Uterus (tissue), 3 donors: ENCODE measurements at regions not wholly inside any gene's neighbourhood (a gene's known extent, or its start where the extent isn't known, plus 50 kb on each side); places are given as distances from the start of the nearest gene placed in this dataset.

Experiments used
- DNase-seq, 2 donors: peaks; one replicate each; pipeline ENCODE4 v3.0.0-alpha.2; 2019 to 2020
- H3K27ac ChIP-seq, 2 donors: fragments of 200-600 bp; sonication (generic); 1 replicate in 1 of 2; 2 replicates in 1 of 2; pipeline ENCODE4 v1.5.1; 2016 to 2018
- H3K27me3 ChIP-seq, 2 donors: fragments of 200-600 bp; sonication (generic); one replicate each; pipeline ENCODE4 v1.5.1; 2018 to 2019; ENCODE audit warnings: control low read depth in 1 of 2
- H3K36me3 ChIP-seq, 2 donors: fragments of 200-600 bp; sonication (generic); one replicate each; pipeline ENCODE4 v1.5.1; 2019; ENCODE audit warnings: control low read depth in 1 of 2
- H3K4me1 ChIP-seq, 2 donors: fragments of 200-600 bp; sonication (generic); one replicate each; pipeline ENCODE4 v1.5.1; 2018 to 2019; ENCODE audit warnings: control low read depth in 1 of 2
- H3K4me3 ChIP-seq, 2 donors: fragments of 200-600 bp; sonication (generic); 1 replicate in 1 of 2; 2 replicates in 1 of 2; pipeline ENCODE4 v1.5.1; 2018 to 2019; ENCODE audit warnings: mild to moderate bottlenecking in 1 of 2
- H3K9me3 ChIP-seq, 2 donors: fragments of 200-600 bp; sonication (generic); one replicate each; pipeline ENCODE4 v1.5.1; 2019; ENCODE audit warnings: control low read depth in 1 of 2
- POLR2A ChIP-seq, 2 donors: fragments of 450-650 bp; IDR thresholded peaks; one replicate each; pipeline ENCODE4 v1.6.1; 2016; ENCODE audit warnings: antibody characterized with exemption in 2 of 2, mild to moderate bottlenecking in 1 of 2, moderate library complexity in 1 of 2
- intact Hi-C: fragments of 100-400 bp; cut with DNase I; formaldehyde crosslinking; loops from one replicate; pipeline ENCODE4 v1.15.1; 2023; ENCODE audit warnings: low total_unique reads
- TF ChIP-seq, protein P1 (sequence below), 4 experiments: fragments of 200-600 bp in 2 of 4; fragments of 450-650 bp in 2 of 4; sonication (generic) in 2 of 4; IDR thresholded peaks; one replicate each; pipeline ENCODE4 v1.5.1; 2016 to 2019; ENCODE audit warnings: antibody characterized with exemption in 4 of 4, mild to moderate bottlenecking in 2 of 4, moderate library complexity in 1 of 4
- donor health status: DM: yes; HTN: yes; CAD: no.

DNA sequence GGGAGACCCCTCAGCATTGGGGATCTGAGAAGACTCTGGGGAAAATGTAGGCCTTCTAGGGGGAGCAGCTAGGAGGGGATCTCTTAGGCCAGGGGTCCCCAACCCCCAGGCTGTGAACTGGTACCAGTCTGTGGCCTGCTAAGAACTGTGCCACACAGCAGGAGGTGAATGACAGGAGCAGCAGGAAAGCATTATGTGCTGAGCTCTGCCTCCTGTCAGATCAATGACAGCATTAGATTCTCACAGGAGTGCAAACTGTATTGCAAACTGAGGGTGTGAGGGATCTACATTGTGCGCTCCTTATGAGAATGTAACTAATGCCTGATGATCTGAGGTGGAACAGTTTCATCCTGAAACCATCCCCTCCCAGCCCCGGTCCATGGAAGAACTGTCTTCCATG lies 127.3 kb downstream of the SCG2 start:
- DNase-seq = no peak
- intact Hi-C loops = no loop called here
- H3K4me1 ChIP-seq = peaks cover 0 to 5% of the 10 kb centered on the region in 2 donors
- H3K9me3 ChIP-seq = no peaks in the 10 kb centered on the region
- TF ChIP-seq, protein P1, sequence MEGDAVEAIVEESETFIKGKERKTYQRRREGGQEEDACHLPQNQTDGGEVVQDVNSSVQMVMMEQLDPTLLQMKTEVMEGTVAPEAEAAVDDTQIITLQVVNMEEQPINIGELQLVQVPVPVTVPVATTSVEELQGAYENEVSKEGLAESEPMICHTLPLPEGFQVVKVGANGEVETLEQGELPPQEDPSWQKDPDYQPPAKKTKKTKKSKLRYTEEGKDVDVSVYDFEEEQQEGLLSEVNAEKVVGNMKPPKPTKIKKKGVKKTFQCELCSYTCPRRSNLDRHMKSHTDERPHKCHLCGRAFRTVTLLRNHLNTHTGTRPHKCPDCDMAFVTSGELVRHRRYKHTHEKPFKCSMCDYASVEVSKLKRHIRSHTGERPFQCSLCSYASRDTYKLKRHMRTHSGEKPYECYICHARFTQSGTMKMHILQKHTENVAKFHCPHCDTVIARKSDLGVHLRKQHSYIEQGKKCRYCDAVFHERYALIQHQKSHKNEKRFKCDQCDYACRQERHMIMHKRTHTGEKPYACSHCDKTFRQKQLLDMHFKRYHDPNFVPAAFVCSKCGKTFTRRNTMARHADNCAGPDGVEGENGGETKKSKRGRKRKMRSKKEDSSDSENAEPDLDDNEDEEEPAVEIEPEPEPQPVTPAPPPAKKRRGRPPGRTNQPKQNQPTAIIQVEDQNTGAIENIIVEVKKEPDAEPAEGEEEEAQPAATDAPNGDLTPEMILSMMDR (IDR thresholded peaks at IDR 0.05) = no peak
- TF ChIP-seq POLR2A (IDR thresholded peaks at IDR 0.05) = no peak
- H3K27me3 ChIP-seq = no peaks in the 10 kb centered on the region
- H3K4me3 ChIP-seq = no peak overlapping the region
- no peak overlapping the region for H3K27ac ChIP-seq
- no peaks in the 10 kb centered on the region for H3K36me3 ChIP-seq

- DNase-seq = no peak
- intact Hi-C loops = no loop called here
- H3K4me3 ChIP-seq = no peak overlapping the region
- H3K27me3 ChIP-seq = no peaks in the 10 kb centered on the region
- no peaks in the 10 kb centered on the region for H3K36me3 ChIP-seq
- H3K4me1 ChIP-seq = peaks cover 0 to under 1% of the 10 kb centered on the region in 2 donors
- TF ChIP-seq POLR2A (IDR thresholded peaks at IDR 0.05) = no peak
- TF ChIP-seq, protein P1 (IDR thresholded peaks at IDR 0.05) = no peak
- H3K27ac ChIP-seq = no peak overlapping the region
- H3K9me3 ChIP-seq = no peaks in the 10 kb centered on the region
Measured at GRCh38 chr2:223475901-223476300, 126.3 kb downstream of the SCG2 start.

GRCh38 chr2:223477318-223477717 lies 124.8 kb downstream of the SCG2 start:
- Histone ChIP-seq H3K9me3 (no peaks in the 10 kb centered on the region), H3K36me3 (no peaks in the 10 kb centered on the region), H3K4me3 (no peak overlapping the region), H3K27me3 (no peaks in the 10 kb centered on the region), H3K4me1 (no peaks in the 10 kb centered on the region), H3K27ac (no peak overlapping the region)
- TF ChIP-seq, protein P1 (IDR thresholded peaks at IDR 0.05) = no peak
- no peak for TF ChIP-seq POLR2A (IDR thresholded peaks at IDR 0.05)
- intact Hi-C loops = no loop called here
- DNase-seq = no peak

DNA sequence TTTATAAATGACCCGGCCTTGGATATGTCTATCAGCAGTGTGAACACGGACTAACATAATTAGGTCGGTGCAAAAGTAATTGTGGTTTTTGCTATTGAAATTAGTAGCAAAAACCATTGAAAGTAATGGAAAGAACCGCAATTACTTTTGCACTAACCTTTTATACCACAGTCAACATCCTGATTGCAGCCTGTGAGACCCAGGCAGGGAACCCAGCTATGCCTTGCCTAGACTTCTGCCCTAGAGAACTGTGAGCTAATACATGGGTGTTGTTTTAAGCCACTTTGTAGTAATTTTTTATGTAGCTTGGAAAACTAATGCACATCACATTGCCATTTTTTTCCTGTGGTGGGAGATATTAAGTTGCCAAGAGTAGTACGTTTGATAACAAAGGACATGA lies 120.7 kb downstream of the SCG2 start:
- TF ChIP-seq POLR2A (IDR thresholded peaks at IDR 0.05) = no peak
- TF ChIP-seq, protein P1 (IDR thresholded peaks at IDR 0.05) = no peak
- no peaks in the 10 kb centered on the region for H3K36me3 ChIP-seq
- intact Hi-C loops = no loop called here
- no peaks in the 10 kb centered on the region for H3K27me3 ChIP-seq
- DNase-seq = no peak
- H3K27ac ChIP-seq = no peak overlapping the region
- no peaks in the 10 kb centered on the region for H3K4me1 ChIP-seq
- H3K4me3 ChIP-seq = no peak overlapping the region
- no peaks in the 10 kb centered on the region for H3K9me3 ChIP-seq

DNA sequence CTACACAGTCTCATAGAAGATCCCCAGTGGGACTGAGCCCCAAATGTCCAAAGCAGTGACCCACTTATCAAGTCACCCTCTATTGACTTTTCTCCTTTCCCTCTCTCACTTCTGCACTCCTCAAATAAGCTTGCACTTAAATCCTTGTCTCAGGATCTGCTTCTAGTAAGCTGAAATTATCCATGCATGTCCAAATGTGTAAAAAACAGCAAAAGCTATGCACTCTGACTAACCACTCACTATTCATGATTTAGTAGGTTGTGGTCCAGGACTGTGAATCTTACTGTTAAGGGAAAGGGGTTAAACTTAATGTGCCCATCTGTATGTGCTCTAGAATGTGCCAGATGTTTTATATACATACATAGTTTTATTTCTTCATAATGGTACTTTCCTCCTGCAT lies 115.4 kb downstream of the SCG2 start:
- DNase-seq = no peak
- no peaks in the 10 kb centered on the region for H3K27me3 ChIP-seq
- no peaks in the 10 kb centered on the region for H3K36me3 ChIP-seq
- intact Hi-C loops = no loop called here
- no peaks in the 10 kb centered on the region for H3K4me1 ChIP-seq
- no peak for TF ChIP-seq POLR2A (IDR thresholded peaks at IDR 0.05)
- TF ChIP-seq, protein P1 (IDR thresholded peaks at IDR 0.05) = no peak
- peaks cover 0 to 3% of the 10 kb centered on the region in 2 donors for H3K9me3 ChIP-seq
- no peak overlapping the region for H3K4me3 ChIP-seq
- H3K27ac ChIP-seq = peak overlapping the region in 1 of 2 donors; percentile 30
